A673 (cell line): ENCODE measurements at regions not wholly inside any gene's neighbourhood (a gene's known extent, or its start where the extent isn't known, plus 50 kb on each side); places are given as distances from the start of the nearest gene placed in this dataset.

ENCODE experiments used
- BruUV-seq: library from RNA; stranded (reverse); fragments of 400-500 nt; replicated peaks from 2 replicates; lab custom pipeline; 2021; lab: Mats Ljungman, UMichigan
- CTCF ChIA-PET: fragments of 300-600 bp; sonication (Branson Sonifier 250); formaldehyde crosslinking; loops from one replicate; lab custom pipeline; 2022; ENCODE audit warnings: antibody characterized with exemption; lab: Charles Lee
- POLR2A ChIA-PET: fragments of 300-600 bp; sonication (Branson Sonifier 250); formaldehyde crosslinking; loops from one replicate; lab custom pipeline; 2022; ENCODE audit warnings: antibody characterized with exemption; ENCODE audit not compliant: low non-redundant PET; lab: Charles Lee
- DNase-seq: peaks from one replicate; pipeline ENCODE4 v3.0.0-alpha.2; 2015; ENCODE audit warnings: low spot score
- H3K27ac ChIP-seq: fragments of 200-600 bp; sonication (generic); 2 replicates; pipeline ENCODE4 v1.5.1; 2016; ENCODE audit warnings: mixed run types, low read depth, mild to moderate bottlenecking, mixed read lengths, antibody characterized with exemption, low read length; ENCODE audit not compliant: poor library complexity, severe bottlenecking
- H3K27me3 ChIP-seq: fragments of 200-600 bp; sonication (generic); replicated peaks from 2 replicates; pipeline ENCODE4 v1.6.1; 2017; ENCODE audit warnings: mixed run types, low read depth, mild to moderate bottlenecking, mixed read lengths, antibody characterized with exemption, low read length; ENCODE audit not compliant: insufficient read depth, poor library complexity
- H3K36me3 ChIP-seq: fragments of 200-600 bp; sonication (generic); 2 replicates; pipeline ENCODE4 v1.6.1; 2016; ENCODE audit warnings: mixed run types, mild to moderate bottlenecking, mixed read lengths, antibody characterized with exemption, low read length; ENCODE audit not compliant: insufficient read depth, poor library complexity, severe bottlenecking
- H3K4me1 ChIP-seq: fragments of 200-600 bp; sonication (generic); 2 replicates; pipeline ENCODE4 v1.6.1; 2017; ENCODE audit warnings: mixed run types, mild to moderate bottlenecking, mixed read lengths, antibody characterized with exemption, low read length; ENCODE audit not compliant: insufficient read depth, poor library complexity, severe bottlenecking
- H3K4me3 ChIP-seq: fragments of 200-600 bp; sonication (generic); 2 replicates; pipeline ENCODE4 v1.5.1; 2016; ENCODE audit warnings: low read depth, mixed run types, mild to moderate bottlenecking, mixed read lengths, low read length; ENCODE audit not compliant: poor library complexity, severe bottlenecking
- H3K9me3 ChIP-seq: fragments of 200-600 bp; sonication (generic); 2 replicates; pipeline ENCODE4 v1.6.1; 2016; ENCODE audit warnings: mixed run types, low read depth, mild to moderate bottlenecking, mixed read lengths, antibody characterized with exemption, low read length; ENCODE audit not compliant: poor library complexity, severe bottlenecking
- CTCF ChIP-seq: fragments of 300-800, 200-600 bp; sonication (generic); conservative IDR thresholded peaks from 2 replicates; pipeline ENCODE4 v1.5.1; 2017; ENCODE audit warnings: low read depth, mild to moderate bottlenecking, antibody characterized with exemption, low read length, moderate library complexity, mixed read lengths
- EZH2 ChIP-seq: fragments of 200-600 bp; sonication (generic); IDR thresholded peaks from 2 replicates; pipeline ENCODE4 v1.6.1; 2017; ENCODE audit warnings: borderline replicate concordance, low read depth, mild to moderate bottlenecking, mixed read lengths, antibody characterized with exemption, low read length; ENCODE audit not compliant: poor library complexity, severe bottlenecking
- intact Hi-C: fragments of 100-400 bp; cut with micrococcal nuclease; formaldehyde crosslinking; loops from one replicate; pipeline ENCODE4 v1.10.0; 2022; ENCODE audit not compliant: unreplicated experiment

GRCh38 chr11:37999171-37999570 is 1401.1 kb upstream of the RAG2 start:
- CTCF ChIA-PET, result no interaction called here
- TF ChIP-seq EZH2, result no peak
- no peak for TF ChIP-seq CTCF
- intact Hi-C loops, result no loop called here

GRCh38 chr11:37995886-37996285 is 1397.8 kb upstream of the RAG2 start:
- Histone ChIP-seq H3K27me3 (no peaks in the 10 kb centered on the region), H3K36me3 (no peaks in the 10 kb centered on the region), H3K9me3 (no peaks in the 10 kb centered on the region), H3K4me1 (peaks cover 5% of the 10 kb centered on the region), H3K4me3 (no peak overlapping the region), H3K27ac (no peak overlapping the region)
- ChIA-PET CTCF (no interaction called here), POLR2A (no interaction called here)
- intact Hi-C loops, result no loop called here
- TF ChIP-seq EZH2, result no peak
- TF ChIP-seq CTCF, result no peak
- DNase-seq, result no peak
- BruUV-seq, result no TSS peak

More at GRCh38 chr11:37999171-37999570, 1401.1 kb upstream of the RAG2 start:
- no peaks in the 10 kb centered on the region for H3K36me3 ChIP-seq
- H3K9me3 ChIP-seq, result no peaks in the 10 kb centered on the region
- no peak overlapping the region for H3K27ac ChIP-seq
- no peak for DNase-seq
- no peak overlapping the region for H3K4me3 ChIP-seq
- no TSS peak for BruUV-seq
- no peaks in the 10 kb centered on the region for H3K27me3 ChIP-seq
- POLR2A ChIA-PET, result no interaction called here
- peaks cover 5% of the 10 kb centered on the region for H3K4me1 ChIP-seq

GRCh38 chr11:37988031-37988430 is 1390.0 kb upstream of the RAG2 start:
- H3K4me1 ChIP-seq, result no peaks in the 10 kb centered on the region
- intact Hi-C loops, result no loop called here
- no peak overlapping the region for H3K4me3 ChIP-seq
- H3K36me3 ChIP-seq, result no peaks in the 10 kb centered on the region
- H3K27me3 ChIP-seq, result no peaks in the 10 kb centered on the region
- ChIA-PET POLR2A (no interaction called here), CTCF (no interaction called here)
- BruUV-seq, result no TSS peak
- no peak for DNase-seq
- TF ChIP-seq CTCF (no peak), EZH2 (no peak)
- H3K9me3 ChIP-seq, result no peaks in the 10 kb centered on the region
- no peak overlapping the region for H3K27ac ChIP-seq
